Lower leg skin (tissue), 4 donors: ENCODE measurements at regions not wholly inside any gene's neighbourhood (a gene's known extent, or its start where the extent isn't known, plus 50 kb on each side); places are given as distances from the start of the nearest gene placed in this dataset.

Source experiments
- DNase-seq, 2 donors: peaks; one replicate each; pipeline ENCODE4 v3.0.0-alpha.2; 2019; ENCODE audit warnings: low spot score in 2 of 2
- H3K4me3 ChIP-seq: fragments of 200-600 bp; sonication (generic); 2 replicates; pipeline ENCODE4 v1.5.1; 2017; ENCODE audit warnings: mild to moderate bottlenecking, low read depth; ENCODE audit not compliant: poor library complexity, severe bottlenecking
- POLR2A ChIP-seq, 2 donors: fragments of 450-650 bp; IDR thresholded peaks; one replicate each; pipeline ENCODE4 v1.6.1; 2016 to 2017; ENCODE audit warnings: antibody characterized with exemption in 2 of 2, mild to moderate bottlenecking in 1 of 2, moderate library complexity in 1 of 2
- WGBS, 2 donors: methylation state at CpG; one replicate each; pipeline ENCODE4 v1.1.5; 2018; 5-methylcytosine and 5-hydroxymethylcytosine counted together
- intact Hi-C: fragments of 100-400 bp; cut with DNase I; formaldehyde crosslinking; loops from one replicate; pipeline ENCODE4 v1.15.0; 2023; ENCODE audit warnings: low total_unique reads
- TF ChIP-seq, protein P1 (sequence below), 3 donors: fragments of 450-650 bp; IDR thresholded peaks; one replicate each; pipeline ENCODE4 v1.5.1; 2016; ENCODE audit warnings: antibody characterized with exemption in 3 of 3, mild to moderate bottlenecking in 3 of 3, moderate library complexity in 2 of 3

DNA sequence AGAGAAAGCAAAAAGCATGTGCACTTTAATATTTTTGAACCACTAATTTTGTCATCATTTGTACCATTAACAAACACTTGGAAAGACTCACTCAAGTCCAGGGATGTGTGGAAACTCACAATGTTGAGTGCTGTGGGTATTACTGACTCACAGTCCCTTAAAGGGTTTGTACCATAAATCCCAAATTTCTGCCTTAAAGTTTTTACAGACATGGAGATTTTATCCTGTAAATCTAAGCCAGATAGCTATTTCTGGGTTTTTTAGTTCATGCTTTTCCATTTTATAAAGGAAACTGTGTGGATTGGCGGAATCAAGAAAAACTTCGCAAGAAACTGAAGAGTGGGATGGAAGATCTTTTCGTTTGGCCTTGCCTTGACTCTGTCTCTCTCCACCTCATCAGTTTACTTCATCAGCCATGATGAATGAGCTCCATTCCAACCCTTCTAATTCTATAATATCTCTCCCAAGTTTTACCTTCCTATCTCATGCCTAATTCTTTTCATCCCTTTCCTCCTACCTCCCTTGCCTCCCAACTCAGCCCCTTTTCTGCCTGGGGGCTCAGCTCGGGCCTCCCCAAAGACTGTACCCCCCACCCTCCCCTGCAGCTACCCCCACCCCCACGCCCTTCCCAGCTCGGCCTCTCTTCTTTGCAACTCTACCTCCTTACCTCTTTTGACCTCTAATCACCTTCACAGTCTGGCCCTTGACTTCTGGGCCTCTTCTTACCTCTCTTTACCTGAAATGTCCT is 218.5 kb upstream of the MKLN1 start:
- no peak for TF ChIP-seq POLR2A (IDR thresholded peaks at IDR 0.05)
- TF ChIP-seq, protein P1, sequence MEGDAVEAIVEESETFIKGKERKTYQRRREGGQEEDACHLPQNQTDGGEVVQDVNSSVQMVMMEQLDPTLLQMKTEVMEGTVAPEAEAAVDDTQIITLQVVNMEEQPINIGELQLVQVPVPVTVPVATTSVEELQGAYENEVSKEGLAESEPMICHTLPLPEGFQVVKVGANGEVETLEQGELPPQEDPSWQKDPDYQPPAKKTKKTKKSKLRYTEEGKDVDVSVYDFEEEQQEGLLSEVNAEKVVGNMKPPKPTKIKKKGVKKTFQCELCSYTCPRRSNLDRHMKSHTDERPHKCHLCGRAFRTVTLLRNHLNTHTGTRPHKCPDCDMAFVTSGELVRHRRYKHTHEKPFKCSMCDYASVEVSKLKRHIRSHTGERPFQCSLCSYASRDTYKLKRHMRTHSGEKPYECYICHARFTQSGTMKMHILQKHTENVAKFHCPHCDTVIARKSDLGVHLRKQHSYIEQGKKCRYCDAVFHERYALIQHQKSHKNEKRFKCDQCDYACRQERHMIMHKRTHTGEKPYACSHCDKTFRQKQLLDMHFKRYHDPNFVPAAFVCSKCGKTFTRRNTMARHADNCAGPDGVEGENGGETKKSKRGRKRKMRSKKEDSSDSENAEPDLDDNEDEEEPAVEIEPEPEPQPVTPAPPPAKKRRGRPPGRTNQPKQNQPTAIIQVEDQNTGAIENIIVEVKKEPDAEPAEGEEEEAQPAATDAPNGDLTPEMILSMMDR (IDR thresholded peaks at IDR 0.05), result no peak

DNA sequence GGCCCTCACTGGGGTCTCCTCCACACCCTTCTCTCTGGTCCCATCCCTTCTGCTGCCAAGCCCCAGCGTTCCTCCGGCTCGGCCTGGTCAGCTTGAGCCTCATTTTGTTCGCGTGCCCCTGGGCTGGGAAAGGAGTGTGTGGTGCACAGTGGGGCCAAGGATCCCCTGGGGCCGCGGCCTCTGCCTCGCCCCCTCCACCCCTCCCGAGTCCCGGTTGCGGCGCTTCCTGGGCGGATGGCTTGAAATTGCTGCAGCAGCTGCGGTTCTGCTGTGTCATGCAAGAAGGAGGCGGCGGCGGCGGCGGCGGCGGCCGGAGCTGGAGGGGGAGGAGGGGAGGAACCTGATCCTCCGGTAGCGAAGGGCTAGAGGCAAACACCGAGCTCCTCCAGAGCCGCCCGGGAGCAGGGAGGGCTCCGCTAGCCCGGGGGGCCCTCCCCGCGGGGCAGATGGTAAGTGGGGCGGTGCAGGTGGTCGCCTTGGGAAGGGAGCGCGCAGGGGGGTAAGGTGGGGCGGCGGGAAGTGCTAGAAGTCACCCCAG is 217.8 kb upstream of the MKLN1 start:
- WGBS, 2 donors, result 0 to 1% methylated on average over 21 to 29 of the region's 37 CpGs
- TF ChIP-seq POLR2A (IDR thresholded peaks at IDR 0.05), result no peak
- TF ChIP-seq, protein P1 (IDR thresholded peaks at IDR 0.05), result no peak
- intact Hi-C loops, result no loop called here
- peak; percentile 64 to 95 for DNase-seq
- peak overlapping the region; percentile 60 for H3K4me3 ChIP-seq

More for the DNA sequence above, 218.5 kb upstream of the MKLN1 start:
- H3K4me3 ChIP-seq, result peak overlapping the region; percentile 60
- intact Hi-C loops, result no loop called here
- 42% methylated on average over 6 of the region's 6 CpGs for WGBS, 2 donors
- no peak for DNase-seq

DNA sequence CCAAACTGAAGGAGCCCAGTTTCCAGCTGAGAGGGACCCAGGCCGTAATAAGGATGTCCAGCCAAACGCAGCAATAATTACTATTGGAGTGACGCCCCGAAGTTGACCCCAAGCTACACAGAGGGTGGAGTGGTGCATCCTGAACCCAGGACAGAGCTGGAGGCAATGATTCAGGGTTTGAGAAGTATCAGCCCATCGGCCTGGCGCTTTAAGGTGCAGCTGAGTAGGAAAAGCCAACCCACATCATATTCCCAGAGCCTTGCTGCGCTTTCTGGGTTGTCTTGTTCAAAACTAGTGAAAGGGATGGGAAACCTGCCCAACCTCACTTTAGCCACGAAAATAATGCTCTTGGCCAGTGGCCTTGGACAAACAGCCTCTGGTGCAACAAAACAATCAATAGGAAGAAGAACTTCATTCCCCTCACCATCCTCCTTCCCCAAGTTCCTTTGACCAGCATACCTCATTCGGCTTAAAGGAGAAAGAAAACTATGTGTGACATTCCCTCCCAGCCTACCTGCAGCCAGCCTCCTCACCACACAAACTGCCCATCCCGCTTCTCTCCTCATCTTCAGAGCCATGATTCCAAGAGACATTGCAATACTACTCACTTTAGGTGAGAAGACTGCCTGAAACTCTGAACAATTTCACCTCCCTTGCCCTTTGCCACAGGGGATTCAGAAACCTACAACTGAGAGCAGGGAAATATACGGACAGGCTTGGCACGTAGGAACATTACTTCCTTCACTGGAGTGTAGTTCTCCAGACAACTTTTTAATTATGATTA is 217.2 kb upstream of the MKLN1 start:
- intact Hi-C loops, result no loop called here
- peak in 1 of 2 donors; percentile 56 for DNase-seq
- TF ChIP-seq POLR2A (IDR thresholded peaks at IDR 0.05), result no peak
- TF ChIP-seq, protein P1 (IDR thresholded peaks at IDR 0.05), result no peak
- H3K4me3 ChIP-seq, result peak overlapping the region; percentile 60
- WGBS, 2 donors, result 2 to 7% methylated on average over 12 of the region's 12 CpGs

DNA sequence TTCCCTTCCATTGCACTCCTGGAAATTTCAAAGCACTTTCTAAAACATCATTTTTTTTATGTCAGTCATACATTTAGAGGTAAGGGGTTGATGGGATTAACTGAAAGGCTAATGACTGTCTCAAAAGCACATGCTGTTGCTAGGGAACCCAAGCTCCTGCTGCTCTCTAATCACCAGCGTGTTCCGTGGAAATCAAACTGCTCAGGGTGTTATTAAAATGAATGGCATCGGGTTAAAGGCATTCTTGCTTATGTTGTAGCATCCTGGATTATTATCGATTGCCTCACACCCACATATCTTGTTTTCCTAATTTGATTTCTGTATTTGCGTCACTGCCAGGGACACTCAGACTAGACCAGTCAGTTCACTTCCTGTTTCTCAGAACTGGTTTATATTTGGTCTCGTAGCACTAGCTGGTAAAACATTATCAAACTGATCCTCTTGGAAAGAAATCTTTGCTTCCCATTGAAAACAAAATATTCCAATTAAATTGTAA is 216.5 kb upstream of the MKLN1 start:
- 5% methylated on average over 6 of the region's 6 CpGs for WGBS, 2 donors
- H3K4me3 ChIP-seq, result peak overlapping the region; percentile 12
- intact Hi-C loops, result no loop called here
- DNase-seq, result peak in 1 of 2 donors; percentile 58
- no peak for TF ChIP-seq POLR2A (IDR thresholded peaks at IDR 0.05)
- TF ChIP-seq, protein P1 (IDR thresholded peaks at IDR 0.05), result no peak

DNA sequence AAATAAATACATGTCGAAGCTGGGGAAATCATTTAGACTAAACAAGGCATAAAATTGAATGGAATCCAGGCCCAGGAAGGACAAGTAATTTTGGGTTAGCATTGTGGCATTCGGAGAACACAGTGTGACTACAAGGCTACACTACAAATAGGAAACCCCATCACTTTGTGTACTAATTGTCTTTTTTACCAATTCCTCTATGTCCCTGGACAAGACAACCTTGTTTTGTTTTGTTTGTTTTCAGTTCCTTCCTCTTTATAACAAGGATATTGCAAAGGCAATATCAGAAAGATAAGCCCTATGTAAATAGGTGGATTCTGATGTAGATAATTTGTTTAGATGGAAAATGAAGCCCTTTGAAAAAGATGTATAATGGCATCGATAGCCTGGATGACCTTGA is 215.9 kb upstream of the MKLN1 start:
- DNase-seq, result no peak
- no peak for TF ChIP-seq POLR2A (IDR thresholded peaks at IDR 0.05)
- TF ChIP-seq, protein P1 (IDR thresholded peaks at IDR 0.05), result no peak
- WGBS, 2 donors, result 83 to 86% methylated on average over 3 of the region's 3 CpGs
- intact Hi-C loops, result no loop called here
- H3K4me3 ChIP-seq, result no peak overlapping the region
